Heart left ventricle (tissue), 13 donors: ENCODE measurements at regions not wholly inside any gene's neighbourhood (a gene's known extent, or its start where the extent isn't known, plus 50 kb on each side); places are given as distances from the start of the nearest gene placed in this dataset.

ENCODE experiments used
- POLR2A ChIP-seq, 2 donors: fragments of 450-650 bp; IDR thresholded peaks; one replicate each; pipeline ENCODE4 v1.6.1; 2017; ENCODE audit warnings: antibody characterized with exemption in 2 of 2, mild to moderate bottlenecking in 2 of 2, moderate library complexity in 2 of 2
- TF ChIP-seq, protein P1 (sequence below), 12 donors: fragments of 200-600 bp; sonication (generic) in 4 of 12; IDR thresholded peaks; one replicate each; pipeline versions ENCODE4 v1.5.0 to v1.8.0; 2018 to 2022; ENCODE audit warnings: antibody characterized with exemption in 12 of 12, mild to moderate bottlenecking in 5 of 12
- donor health status: ischemic (EF 13 %, LVEDD 7.1; RV severe dilation, severe dysfunction).
- donor health status: DM: no; HTN: yes; CAD: no.
- donor health status: DM: no; HTN: no; CAD: no.
- donor health status: ischemic (EF 25% LVEDD 6.9; RV normal size, moderate dysfunction).
- donor health status: ischemic (EF 25% LVEDD 5.7; RV mildly dilated, moderate dysfunction).
- donor health status: ischemic (EF 35%, LVEDD 5.7; RV mildly dilated, moderate dysfunction).
- donor health status: nonischemic (EF 11% LVEDD 7.7; RV severe dilation, severe dysfunction).
- donor health status: DM: yes; HTN: yes; CAD: no.
- donor health status: PGD.
- donor health status: ischemic (EF 29% LVEDD 5.4; RV normal size, mild dysfunction).
- donor health status: nonischemic (EF 23%, LVEDD 6.1; RV moderate dilation, normal function).

DNA sequence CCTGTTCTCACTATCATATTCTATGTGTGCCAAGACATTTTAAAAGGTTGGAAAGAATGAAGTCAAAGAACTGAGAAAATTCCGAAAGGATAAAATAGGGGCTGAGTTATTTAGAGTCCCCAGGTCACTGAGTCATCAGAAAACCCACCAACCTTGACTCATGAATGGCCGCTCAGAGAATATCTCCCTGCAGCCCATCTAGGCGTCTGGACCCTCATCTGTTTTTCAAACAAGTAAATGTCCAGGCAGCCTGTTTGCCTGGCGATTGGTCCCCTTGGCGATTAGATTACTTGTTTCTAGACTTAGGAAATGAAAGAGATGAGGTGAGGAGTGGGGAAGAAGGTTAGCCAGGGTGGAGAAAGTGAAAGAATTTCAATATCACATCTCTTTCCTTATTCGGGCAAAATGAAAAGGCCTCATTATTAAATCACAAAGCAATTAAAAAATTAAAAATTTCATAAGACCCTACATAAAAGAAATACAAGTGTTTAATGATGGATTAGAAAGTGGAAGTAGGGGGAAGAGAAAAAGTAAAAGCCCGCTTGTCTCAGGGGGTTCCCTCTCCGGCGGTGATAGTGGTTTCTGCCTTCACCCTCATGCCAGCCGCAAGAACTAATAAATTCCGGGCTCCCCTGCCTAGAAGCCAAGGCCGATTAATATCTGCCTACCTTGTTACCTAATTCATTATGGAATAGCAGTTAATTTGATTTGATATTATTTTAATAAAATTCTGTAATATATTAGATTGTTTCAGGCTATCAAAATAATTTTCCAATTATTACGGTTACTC, 415.9 kb downstream of the BCL11B start:
- TF ChIP-seq, protein P1, sequence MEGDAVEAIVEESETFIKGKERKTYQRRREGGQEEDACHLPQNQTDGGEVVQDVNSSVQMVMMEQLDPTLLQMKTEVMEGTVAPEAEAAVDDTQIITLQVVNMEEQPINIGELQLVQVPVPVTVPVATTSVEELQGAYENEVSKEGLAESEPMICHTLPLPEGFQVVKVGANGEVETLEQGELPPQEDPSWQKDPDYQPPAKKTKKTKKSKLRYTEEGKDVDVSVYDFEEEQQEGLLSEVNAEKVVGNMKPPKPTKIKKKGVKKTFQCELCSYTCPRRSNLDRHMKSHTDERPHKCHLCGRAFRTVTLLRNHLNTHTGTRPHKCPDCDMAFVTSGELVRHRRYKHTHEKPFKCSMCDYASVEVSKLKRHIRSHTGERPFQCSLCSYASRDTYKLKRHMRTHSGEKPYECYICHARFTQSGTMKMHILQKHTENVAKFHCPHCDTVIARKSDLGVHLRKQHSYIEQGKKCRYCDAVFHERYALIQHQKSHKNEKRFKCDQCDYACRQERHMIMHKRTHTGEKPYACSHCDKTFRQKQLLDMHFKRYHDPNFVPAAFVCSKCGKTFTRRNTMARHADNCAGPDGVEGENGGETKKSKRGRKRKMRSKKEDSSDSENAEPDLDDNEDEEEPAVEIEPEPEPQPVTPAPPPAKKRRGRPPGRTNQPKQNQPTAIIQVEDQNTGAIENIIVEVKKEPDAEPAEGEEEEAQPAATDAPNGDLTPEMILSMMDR (IDR thresholded peaks at IDR 0.05): no peak
- TF ChIP-seq POLR2A (IDR thresholded peaks at IDR 0.05): no peak
